HEK293 (cell line): ENCODE measurements at regions not wholly inside any gene's neighbourhood (a gene's known extent, or its start where the extent isn't known, plus 50 kb on each side); places are given as distances from the start of the nearest gene placed in this dataset.
A peak's percentile ranks its signal among the peaks of the same experiment; 100 is the strongest.

Source experiments
- CTCF ChIA-PET: fragments of 350-600 bp; formaldehyde crosslinking; extraction: SDS; loops from one replicate; lab custom pipeline; 2021; ENCODE audit warnings: antibody characterized with exemption; lab: Yijun Ruan, JAX
- POLR2A ChIA-PET: fragments of 300-600 bp; formaldehyde crosslinking; extraction: SDS; loops from one replicate; lab custom pipeline; 2020; ENCODE audit warnings: antibody characterized with exemption, inconsistent platforms; lab: Yijun Ruan, JAX
- H3K27ac ChIP-seq: fragments of 200-500 bp; sonication (Bioruptor generic); 2 replicates; pipeline ENCODE4 v1.5.1; 2014; ENCODE audit warnings: low read depth, low read length, control low read depth, inconsistent platforms; ENCODE audit errors: extremely low read depth
- H3K36me3 ChIP-seq, 2 experiments: fragments of 200-500 bp in 1 of 2; sonication (Bioruptor generic) in 1 of 2; 1 replicate in 1 of 2; 2 replicates in 1 of 2; pipeline ENCODE4 v1.5.1; 2014 to 2017; ENCODE audit warnings: inconsistent platforms in 2 of 2, low read length in 2 of 2; ENCODE audit not compliant: control insufficient read depth in 2 of 2, insufficient read depth in 1 of 2
- H3K4me1 ChIP-seq: fragments of 200-500 bp; sonication (Bioruptor generic); 2 replicates; pipeline ENCODE4 v1.5.1; 2014; ENCODE audit warnings: mild to moderate bottlenecking, low read length, inconsistent platforms; ENCODE audit not compliant: control insufficient read depth, insufficient read depth
- H3K4me3 ChIP-seq: 2 replicates; pipeline ENCODE4 v1.5.1; 2011; ENCODE audit warnings: low read depth, mild to moderate bottlenecking, control low read depth, low read length, moderate library complexity
- H3K9me3 ChIP-seq: fragments of 200-500 bp; sonication (Bioruptor generic); 2 replicates; pipeline ENCODE4 v1.5.1; 2014; ENCODE audit warnings: low read depth, low read length, inconsistent platforms; ENCODE audit not compliant: control insufficient read depth, insufficient read depth
- BCL11B ChIP-seq: fragments of 450-650 bp; formaldehyde crosslinking; IDR thresholded peaks from 2 replicates; pipeline ENCODE4 v1.5.1; 2016; ENCODE audit warnings: low read depth, missing biosample characterization, missing genetic modification characterization
- EGR2 ChIP-seq: fragments of 450-650 bp; formaldehyde crosslinking; IDR thresholded peaks from 2 replicates; pipeline ENCODE4 v1.5.1; 2016; ENCODE audit warnings: low read depth, missing biosample characterization, missing genetic modification characterization
- GLI2 ChIP-seq: fragments of 450-650 bp; formaldehyde crosslinking; IDR thresholded peaks from 2 replicates; pipeline ENCODE4; 2017; ENCODE audit warnings: missing biosample characterization, missing genetic modification characterization, low read depth, borderline replicate concordance
- GLIS1 ChIP-seq: fragments of 450-650 bp; formaldehyde crosslinking; IDR thresholded peaks from 2 replicates; pipeline ENCODE4 v1.5.1; 2016; ENCODE audit warnings: missing biosample characterization, missing genetic modification characterization
- KLF1 ChIP-seq: fragments of 450-650 bp; formaldehyde crosslinking; IDR thresholded peaks from 2 replicates; pipeline ENCODE4 v1.5.1; 2016; ENCODE audit warnings: missing biosample characterization, missing genetic modification characterization
- KLF16 ChIP-seq: fragments of 450-650 bp; formaldehyde crosslinking; IDR thresholded peaks from 2 replicates; pipeline ENCODE4 v1.5.1; 2017; ENCODE audit warnings: missing biosample characterization, missing genetic modification characterization
- ZBTB20 ChIP-seq: fragments of 450-650 bp; formaldehyde crosslinking; IDR thresholded peaks from 2 replicates; pipeline ENCODE4 v1.5.1; 2016; ENCODE audit warnings: missing biosample characterization, missing genetic modification characterization
- ZBTB7A ChIP-seq: fragments of 450-650 bp; formaldehyde crosslinking; IDR thresholded peaks from 2 replicates; pipeline ENCODE4 v1.5.1; 2016; ENCODE audit warnings: low read depth, missing biosample characterization, missing genetic modification characterization
- ZIC2 ChIP-seq: fragments of 450-650 bp; formaldehyde crosslinking; IDR thresholded peaks from 2 replicates; pipeline ENCODE4 v1.5.1; 2016; ENCODE audit warnings: missing biosample characterization, missing genetic modification characterization
- ZNF10 ChIP-seq: fragments of 450-650 bp; formaldehyde crosslinking; IDR thresholded peaks from 2 replicates; pipeline ENCODE4 v1.5.1; 2017; ENCODE audit warnings: missing biosample characterization, missing genetic modification characterization
- ZNF140 ChIP-seq: fragments of 450-650 bp; formaldehyde crosslinking; IDR thresholded peaks from 2 replicates; pipeline ENCODE4 v1.5.1; 2016; ENCODE audit warnings: missing biosample characterization, missing genetic modification characterization
- ZNF146 ChIP-seq: fragments of 450-650 bp; formaldehyde crosslinking; IDR thresholded peaks from 2 replicates; pipeline ENCODE4 v1.5.1; 2016; ENCODE audit warnings: missing biosample characterization, missing genetic modification characterization
- ZNF16 ChIP-seq: fragments of 450-650 bp; formaldehyde crosslinking; IDR thresholded peaks from 2 replicates; pipeline ENCODE4 v1.5.1; 2016; ENCODE audit warnings: low read depth, missing biosample characterization, missing genetic modification characterization
- ZNF174 ChIP-seq: fragments of 450-650 bp; formaldehyde crosslinking; IDR thresholded peaks from 2 replicates; pipeline ENCODE4 v1.5.0; 2017; ENCODE audit warnings: missing biosample characterization, mild to moderate bottlenecking, missing genetic modification characterization
- ZNF19 ChIP-seq: fragments of 450-650 bp; formaldehyde crosslinking; IDR thresholded peaks from 2 replicates; pipeline ENCODE4; 2016; ENCODE audit warnings: missing biosample characterization, missing genetic modification characterization, low read depth
- ZNF292 ChIP-seq: fragments of 450-650 bp; formaldehyde crosslinking; IDR thresholded peaks from 2 replicates; pipeline ENCODE4 v1.5.1; 2016; ENCODE audit warnings: low read depth, missing biosample characterization, missing genetic modification characterization, borderline replicate concordance
- ZNF423 ChIP-seq: fragments of 450-650 bp; formaldehyde crosslinking; IDR thresholded peaks from 2 replicates; pipeline ENCODE4 v1.5.1; 2016; ENCODE audit warnings: missing biosample characterization, missing genetic modification characterization
- ZNF473 ChIP-seq: fragments of 450-650 bp; formaldehyde crosslinking; IDR thresholded peaks from 2 replicates; pipeline ENCODE4 v1.5.1; 2017; ENCODE audit warnings: missing biosample characterization, missing genetic modification characterization
- ZNF514 ChIP-seq: fragments of 450-650 bp; formaldehyde crosslinking; IDR thresholded peaks from 2 replicates; pipeline ENCODE4 v1.5.1; 2016; ENCODE audit warnings: missing biosample characterization, missing genetic modification characterization
- ZNF530 ChIP-seq: fragments of 450-650 bp; formaldehyde crosslinking; IDR thresholded peaks from 2 replicates; pipeline ENCODE4 v1.5.1; 2016; ENCODE audit warnings: low read depth, missing biosample characterization, missing genetic modification characterization
- ZNF549 ChIP-seq: fragments of 450-650 bp; IDR thresholded peaks from 2 replicates; pipeline ENCODE4 v1.5.1; 2018; ENCODE audit warnings: missing biosample characterization, missing genetic modification characterization, mild to moderate bottlenecking, inconsistent platforms, moderate library complexity
- ZNF585B ChIP-seq: fragments of 450-650 bp; formaldehyde crosslinking; IDR thresholded peaks from 2 replicates; pipeline ENCODE4 v1.5.1; 2016; ENCODE audit warnings: missing biosample characterization, missing genetic modification characterization
- ZNF600 ChIP-seq: fragments of 450-650 bp; formaldehyde crosslinking; IDR thresholded peaks from 2 replicates; pipeline ENCODE4 v1.5.1; 2016; ENCODE audit warnings: missing biosample characterization, missing genetic modification characterization
- ZNF610 ChIP-seq: fragments of 450-650 bp; formaldehyde crosslinking; IDR thresholded peaks from 2 replicates; pipeline ENCODE4 v1.5.1; 2016; ENCODE audit warnings: missing biosample characterization, missing genetic modification characterization, borderline replicate concordance
- ZNF664 ChIP-seq: fragments of 450-650 bp; formaldehyde crosslinking; IDR thresholded peaks from 2 replicates; pipeline ENCODE4 v1.5.1; 2016; ENCODE audit warnings: missing biosample characterization, missing genetic modification characterization
- ZNF677 ChIP-seq: fragments of 450-650 bp; IDR thresholded peaks from 2 replicates; pipeline ENCODE4 v1.5.0; 2018; ENCODE audit warnings: missing biosample characterization, mild to moderate bottlenecking, missing genetic modification characterization, moderate library complexity
- TF ChIP-seq, protein P1 (sequence below): fragments of 450-650 bp; IDR thresholded peaks from 2 replicates; pipeline ENCODE4 v1.5.1; 2018; ENCODE audit warnings: missing biosample characterization, mild to moderate bottlenecking, missing genetic modification characterization
- TF ChIP-seq, protein P2 (sequence below): fragments of 450-650 bp; formaldehyde crosslinking; IDR thresholded peaks from 2 replicates; pipeline ENCODE4 v1.5.1; 2016; ENCODE audit warnings: missing biosample characterization, missing genetic modification characterization
- TF ChIP-seq, protein P3 (sequence below): fragments of 450-650 bp; formaldehyde crosslinking; IDR thresholded peaks from 2 replicates; pipeline ENCODE4 v1.5.1; 2017; ENCODE audit warnings: missing biosample characterization, missing genetic modification characterization

DNA sequence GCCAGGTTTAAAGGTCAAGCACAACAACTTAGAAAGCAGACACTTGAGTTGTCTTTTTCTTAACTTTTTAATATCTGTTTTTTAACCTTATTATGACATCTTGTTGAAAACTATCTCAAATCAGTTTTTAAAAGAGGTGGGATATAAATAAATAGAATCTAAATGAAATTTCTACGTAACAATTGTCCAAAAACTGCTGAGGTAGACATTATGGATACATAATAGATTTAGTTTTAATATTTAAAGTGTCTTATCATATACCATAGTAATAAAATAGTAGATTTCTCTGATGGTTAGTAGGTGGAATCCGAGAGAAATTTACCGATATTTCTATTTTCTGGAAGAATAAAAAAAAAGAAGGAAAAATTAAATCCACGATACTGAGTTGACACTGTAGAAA is 113.9 kb upstream of the MMS22L start:
- POLR2A ChIA-PET = no interaction called here
- no peaks in the 10 kb centered on the region for H3K36me3 ChIP-seq
- H3K4me1 ChIP-seq = no peaks in the 10 kb centered on the region
- no peak for TF ChIP-seq ZNF664 (tag by site-specific recombination)
- TF ChIP-seq ZBTB20 = no peak
- TF ChIP-seq ZNF600 (tag by site-specific recombination) = no peak
- no peak for TF ChIP-seq ZIC2
- H3K4me3 ChIP-seq = no peak overlapping the region
- H3K9me3 ChIP-seq = no peaks in the 10 kb centered on the region
- no peak overlapping the region for H3K27ac ChIP-seq
- CTCF ChIA-PET = interaction anchor here (0.6 to 5.4 kb wide), 5 partner anchors 181 to 1121 kb away, joined by 3 to 55 read pairs (median 4); no protein-coding TSS in a partner anchor

- Histone ChIP-seq H3K4me3 (no peak overlapping the region), H3K9me3 (no peaks in the 10 kb centered on the region), H3K4me1 (no peaks in the 10 kb centered on the region), H3K36me3 (no peaks in the 10 kb centered on the region), H3K27ac (no peak overlapping the region)
- ChIA-PET CTCF (interaction anchor here (0.9 to 3.4 kb wide), 4 partner anchors 37 to 213 kb away, joined by 3 to 21 read pairs (median 5); no protein-coding TSS in a partner anchor), POLR2A (no interaction called here)
- no peak for TF ChIP-seq EGR2
- TF ChIP-seq ZNF19 (tag by site-specific recombination) = no peak
- TF ChIP-seq ZNF600 (tag by site-specific recombination) = no peak
- TF ChIP-seq ZNF473 (tag by site-specific recombination) = no peak
- TF ChIP-seq ZNF16 (tag by site-specific recombination) = no peak
- TF ChIP-seq ZNF677 (tag by site-specific recombination) = no peak
- TF ChIP-seq ZNF610 (tag by site-specific recombination) = no peak
- TF ChIP-seq ZNF530 (tag by site-specific recombination) = no peak
- TF ChIP-seq ZNF514 = no peak
- no peak for TF ChIP-seq ZNF10 (tag by site-specific recombination)
- TF ChIP-seq GLIS1 (tag by site-specific recombination) = no peak
Measured at GRCh38 chr6:97399208-97399607, 116.2 kb upstream of the MMS22L start.

GRCh38 chr6:97401533-97401932 is 118.5 kb upstream of the MMS22L start:
- no peaks in the 10 kb centered on the region for H3K36me3 ChIP-seq

GRCh38 chr6:97405818-97406409 is 122.9 kb upstream of the MMS22L start:
- H3K36me3 ChIP-seq = no peaks in the 10 kb centered on the region
- CTCF ChIA-PET = interaction anchor here (0.7 to 2.2 kb wide), 4 partner anchors 11 to 220 kb away, joined by 3 to 8 read pairs (median 5); no protein-coding TSS in a partner anchor
- H3K27ac ChIP-seq = no peak overlapping the region
- POLR2A ChIA-PET = no interaction called here
- H3K4me3 ChIP-seq = no peak overlapping the region
- no peaks in the 10 kb centered on the region for H3K9me3 ChIP-seq
- H3K4me1 ChIP-seq = no peaks in the 10 kb centered on the region
- TF ChIP-seq ZNF549 (peak; percentile 81; the same call in 1 of the 2 replicates), KLF1 (tag by site-specific recombination) (no peak), ZNF423 (no peak), ZNF140 (tag by site-specific recombination) (0 out of 2 replicates have a peak, but pooled peaks have one; percentile 15), ZNF146 (tag by site-specific recombination) (no peak), ZBTB7A (tag by site-specific recombination) (no peak), ZNF292 (tag by site-specific recombination) (no peak)
- TF ChIP-seq, protein P1, sequence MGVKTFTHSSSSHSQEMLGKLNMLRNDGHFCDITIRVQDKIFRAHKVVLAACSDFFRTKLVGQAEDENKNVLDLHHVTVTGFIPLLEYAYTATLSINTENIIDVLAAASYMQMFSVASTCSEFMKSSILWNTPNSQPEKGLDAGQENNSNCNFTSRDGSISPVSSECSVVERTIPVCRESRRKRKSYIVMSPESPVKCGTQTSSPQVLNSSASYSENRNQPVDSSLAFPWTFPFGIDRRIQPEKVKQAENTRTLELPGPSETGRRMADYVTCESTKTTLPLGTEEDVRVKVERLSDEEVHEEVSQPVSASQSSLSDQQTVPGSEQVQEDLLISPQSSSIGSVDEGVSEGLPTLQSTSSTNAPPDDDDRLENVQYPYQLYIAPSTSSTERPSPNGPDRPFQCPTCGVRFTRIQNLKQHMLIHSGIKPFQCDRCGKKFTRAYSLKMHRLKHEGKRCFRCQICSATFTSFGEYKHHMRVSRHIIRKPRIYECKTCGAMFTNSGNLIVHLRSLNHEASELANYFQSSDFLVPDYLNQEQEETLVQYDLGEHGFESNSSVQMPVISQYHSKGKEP = no peak
- TF ChIP-seq, protein P2, sequence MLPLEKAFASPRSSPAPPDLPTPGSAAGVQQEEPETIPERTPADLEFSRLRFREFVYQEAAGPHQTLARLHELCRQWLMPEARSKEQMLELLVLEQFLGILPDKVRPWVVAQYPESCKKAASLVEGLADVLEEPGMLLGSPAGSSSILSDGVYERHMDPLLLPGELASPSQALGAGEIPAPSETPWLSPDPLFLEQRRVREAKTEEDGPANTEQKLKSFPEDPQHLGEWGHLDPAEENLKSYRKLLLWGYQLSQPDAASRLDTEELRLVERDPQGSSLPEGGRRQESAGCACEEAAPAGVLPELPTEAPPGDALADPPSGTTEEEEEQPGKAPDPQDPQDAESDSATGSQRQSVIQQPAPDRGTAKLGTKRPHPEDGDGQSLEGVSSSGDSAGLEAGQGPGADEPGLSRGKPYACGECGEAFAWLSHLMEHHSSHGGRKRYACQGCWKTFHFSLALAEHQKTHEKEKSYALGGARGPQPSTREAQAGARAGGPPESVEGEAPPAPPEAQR = no peak

More at GRCh38 chr6:97401533-97401932, 118.5 kb upstream of the MMS22L start:
- ChIA-PET POLR2A (no interaction called here), CTCF (interaction anchor here (0.5 to 1.1 kb wide), 5 partner anchors 39 to 1411 kb away, joined by 3 to 8 read pairs (median 3); no protein-coding TSS in a partner anchor)
- TF ChIP-seq KLF16 (tag by site-specific recombination) (no peak), ZNF585B (tag by site-specific recombination) (no peak), GLI2 (no peak), ZNF19 (tag by site-specific recombination) (no peak), ZNF174 (tag by site-specific recombination) (no peak), BCL11B (tag by site-specific recombination) (no peak)
- TF ChIP-seq, protein P3, sequence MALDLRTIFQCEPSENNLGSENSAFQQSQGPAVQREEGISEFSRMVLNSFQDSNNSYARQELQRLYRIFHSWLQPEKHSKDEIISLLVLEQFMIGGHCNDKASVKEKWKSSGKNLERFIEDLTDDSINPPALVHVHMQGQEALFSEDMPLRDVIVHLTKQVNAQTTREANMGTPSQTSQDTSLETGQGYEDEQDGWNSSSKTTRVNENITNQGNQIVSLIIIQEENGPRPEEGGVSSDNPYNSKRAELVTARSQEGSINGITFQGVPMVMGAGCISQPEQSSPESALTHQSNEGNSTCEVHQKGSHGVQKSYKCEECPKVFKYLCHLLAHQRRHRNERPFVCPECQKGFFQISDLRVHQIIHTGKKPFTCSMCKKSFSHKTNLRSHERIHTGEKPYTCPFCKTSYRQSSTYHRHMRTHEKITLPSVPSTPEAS (tag by site-specific recombination) = no peak
- no peaks in the 10 kb centered on the region for H3K4me1 ChIP-seq
- H3K4me3 ChIP-seq = no peak overlapping the region
- no peaks in the 10 kb centered on the region for H3K9me3 ChIP-seq
- H3K27ac ChIP-seq = no peak overlapping the region
